AG04449 (cell line): ENCODE measurements at regions not wholly inside any gene's neighbourhood (a gene's known extent, or its start where the extent isn't known, plus 50 kb on each side); places are given as distances from the start of the nearest gene placed in this dataset.

ENCODE experiments used
- CTCF ChIA-PET: fragments of 350-600 bp; formaldehyde crosslinking; extraction: SDS; loops from one replicate; lab custom pipeline; 2021; ENCODE audit warnings: antibody characterized with exemption; lab: Yijun Ruan, JAX
- POLR2A ChIA-PET: fragments of 400-600, 350-600 bp; formaldehyde crosslinking; extraction: SDS; loops from one replicate; lab custom pipeline; 2020; ENCODE audit warnings: antibody characterized with exemption, inconsistent platforms; lab: Yijun Ruan, JAX
- DNase-seq: peaks from one replicate; pipeline ENCODE4 v3.0.0-alpha.2; 2010; ENCODE audit warnings: low read depth, low spot score
- H3K4me3 ChIP-seq: 2 replicates; pipeline ENCODE4 v1.5.1; 2011; ENCODE audit warnings: low read depth, mild to moderate bottlenecking, control low read depth, low read length
- CTCF ChIP-seq: IDR thresholded peaks from one replicate; pipeline ENCODE4 v1.5.1; 2011; ENCODE audit warnings: mild to moderate bottlenecking, moderate library complexity, low read length, control low read depth, inconsistent platforms; ENCODE audit not compliant: insufficient read depth; ENCODE audit errors: missing control alignments

- TF ChIP-seq CTCF = no peak
- no peak overlapping the region for H3K4me3 ChIP-seq
- ChIA-PET POLR2A (no interaction called here), CTCF (no interaction called here)
- no peak for DNase-seq
These were observed 137.0 kb downstream of the SLITRK6 start for GRCh38 chr13:85662186-85662585.

GRCh38 chr13:85661675-85662074 lies 137.5 kb downstream of the SLITRK6 start:
- TF ChIP-seq CTCF = no peak
- no peak for DNase-seq
- ChIA-PET POLR2A (no interaction called here), CTCF (no interaction called here)
- H3K4me3 ChIP-seq = no peak overlapping the region

- CTCF ChIA-PET = no interaction called here
- H3K4me3 ChIP-seq = no peak overlapping the region
- no peak for TF ChIP-seq CTCF
- POLR2A ChIA-PET = interaction anchor here (0.5 kb wide), 1 partner anchor 470 kb away, joined by 3 read pairs; no protein-coding TSS in a partner anchor
- no peak for DNase-seq
These were observed 139.7 kb downstream of the SLITRK6 start for GRCh38 chr13:85659493-85659892.

- TF ChIP-seq CTCF = no peak
- DNase-seq = no peak
- CTCF ChIA-PET = no interaction called here
- H3K4me3 ChIP-seq = no peak overlapping the region
- POLR2A ChIA-PET = no interaction called here
These were observed 141.3 kb downstream of the SLITRK6 start for GRCh38 chr13:85657942-85658341.

GRCh38 chr13:85655040-85655439 lies 144.2 kb downstream of the SLITRK6 start:
- TF ChIP-seq CTCF = no peak
- ChIA-PET CTCF (no interaction called here), POLR2A (no interaction called here)
- H3K4me3 ChIP-seq = no peak overlapping the region
- DNase-seq = no peak

- POLR2A ChIA-PET = no interaction called here
- no peak for DNase-seq
- CTCF ChIA-PET = no interaction called here
- no peak for TF ChIP-seq CTCF
- H3K4me3 ChIP-seq = no peak overlapping the region
These were observed 145.0 kb downstream of the SLITRK6 start for GRCh38 chr13:85654227-85654626.

- DNase-seq = no peak
- no peak for TF ChIP-seq CTCF
- ChIA-PET POLR2A (no interaction called here), CTCF (no interaction called here)
- no peak overlapping the region for H3K4me3 ChIP-seq
These were observed 145.5 kb downstream of the SLITRK6 start for GRCh38 chr13:85653681-85654080.
